H9 (cell line): ENCODE measurements at regions not wholly inside any gene's neighbourhood (a gene's known extent, or its start where the extent isn't known, plus 50 kb on each side); places are given as distances from the start of the nearest gene placed in this dataset.

Experiments
- DNase-seq: peaks from one replicate; pipeline ENCODE4 v3.0.0-alpha.2; 2017
- H2AFZ ChIP-seq: one replicate; pipeline ENCODE4 v1.6.1; 2013; ENCODE audit warnings: mild to moderate bottlenecking, low read length, control low read depth, moderate library complexity
- H2AK5ac ChIP-seq: 2 replicates; pipeline ENCODE4 v1.6.1; 2013; ENCODE audit warnings: low read length, control low read depth, mixed read lengths; ENCODE audit not compliant: insufficient read length
- H2BK120ac ChIP-seq: one replicate; pipeline ENCODE4 v1.6.1; 2013; ENCODE audit warnings: low read depth, mild to moderate bottlenecking, low read length, control low read depth, inconsistent platforms; ENCODE audit not compliant: poor library complexity, severe bottlenecking
- H2BK12ac ChIP-seq: 2 replicates; pipeline ENCODE4 v1.6.1; 2013; ENCODE audit warnings: low read length, control low read depth, mixed read lengths, low read depth; ENCODE audit not compliant: insufficient read length
- H2BK15ac ChIP-seq: 2 replicates; pipeline ENCODE4 v1.6.1; 2013; ENCODE audit warnings: low read depth, low read length, control low read depth
- H2BK20ac ChIP-seq: one replicate; pipeline ENCODE4 v1.6.1; 2013; ENCODE audit warnings: low read depth, mild to moderate bottlenecking, low read length, control low read depth, inconsistent platforms; ENCODE audit not compliant: poor library complexity, severe bottlenecking
- H2BK5ac ChIP-seq: 2 replicates; pipeline ENCODE4 v1.6.1; 2013; ENCODE audit warnings: low read length, control low read depth, mixed read lengths; ENCODE audit not compliant: insufficient read length
- H3K14ac ChIP-seq: 2 replicates; pipeline ENCODE4 v1.6.1; 2013; ENCODE audit warnings: low read length, control low read depth; ENCODE audit not compliant: insufficient read depth
- H3K18ac ChIP-seq: 2 replicates; pipeline ENCODE4 v1.6.1; 2013; ENCODE audit warnings: low read depth, mild to moderate bottlenecking, mixed read lengths, low read length, control low read depth; ENCODE audit not compliant: insufficient read length
- H3K23ac ChIP-seq: 2 replicates; pipeline ENCODE4 v1.6.1; 2013; ENCODE audit warnings: low read length, control low read depth, mixed read lengths, low read depth; ENCODE audit not compliant: insufficient read length
- H3K23me2 ChIP-seq: 2 replicates; pipeline ENCODE4 v1.6.1; 2013; ENCODE audit warnings: low read depth, mild to moderate bottlenecking, mixed read lengths, low read length, control low read depth; ENCODE audit not compliant: insufficient read length, poor library complexity, severe bottlenecking
- H3K27ac ChIP-seq: 2 replicates; pipeline ENCODE4 v1.5.1; 2013; ENCODE audit warnings: low read length, control low read depth, mixed read lengths, low read depth; ENCODE audit not compliant: insufficient read length
- H3K27me3 ChIP-seq: 2 replicates; pipeline ENCODE4 v1.6.1; 2013; ENCODE audit warnings: low read length, control low read depth, inconsistent platforms; ENCODE audit not compliant: insufficient read depth
- H3K4ac ChIP-seq: 2 replicates; pipeline ENCODE4 v1.6.1; 2013; ENCODE audit warnings: low read depth, mild to moderate bottlenecking, control low read depth, inconsistent platforms, low read length, moderate library complexity
- H3K4me1 ChIP-seq: 2 replicates; pipeline ENCODE4 v1.6.1; 2013; ENCODE audit warnings: low read length, control low read depth, inconsistent platforms; ENCODE audit not compliant: insufficient read depth
- H3K4me2 ChIP-seq: 2 replicates; pipeline ENCODE4 v1.6.1; 2013; ENCODE audit warnings: low read length, control low read depth, mixed read lengths; ENCODE audit not compliant: insufficient read length, insufficient read depth
- H3K56ac ChIP-seq: 2 replicates; pipeline ENCODE4 v1.6.1; 2013; ENCODE audit warnings: low read depth, mild to moderate bottlenecking, mixed read lengths, low read length, control low read depth; ENCODE audit not compliant: insufficient read length
- H3K79me1 ChIP-seq: 2 replicates; pipeline ENCODE4 v1.6.1; 2013; ENCODE audit warnings: low read depth, mild to moderate bottlenecking, moderate library complexity, low read length, control low read depth, inconsistent platforms; ENCODE audit not compliant: insufficient read depth, poor library complexity, severe bottlenecking
- H3K79me2 ChIP-seq: 2 replicates; pipeline ENCODE4 v1.6.1; 2013; ENCODE audit warnings: low read length, control low read depth, inconsistent platforms; ENCODE audit not compliant: insufficient read depth
- H3K9ac ChIP-seq: 2 replicates; pipeline ENCODE4 v1.6.1; 2013; ENCODE audit warnings: low read length, control low read depth, mixed read lengths; ENCODE audit not compliant: insufficient read length; ENCODE audit errors: extremely low read depth
- H3K9me3 ChIP-seq: one replicate; pipeline ENCODE4 v1.6.1; 2013; ENCODE audit warnings: low read depth, low read length, inconsistent platforms; ENCODE audit not compliant: control insufficient read depth
- H3T11ph ChIP-seq: one replicate; pipeline ENCODE4 v1.6.1; 2013; ENCODE audit warnings: mild to moderate bottlenecking, low read length, control low read depth, inconsistent platforms
- H4K20me1 ChIP-seq: one replicate; pipeline ENCODE4 v1.6.1; 2013; ENCODE audit not compliant: control insufficient read depth, insufficient read length, insufficient read depth
- H4K5ac ChIP-seq: 2 replicates; pipeline ENCODE4 v1.6.1; 2013; ENCODE audit warnings: low read depth, mild to moderate bottlenecking, mixed read lengths, low read length, control low read depth; ENCODE audit not compliant: insufficient read length
- H4K8ac ChIP-seq: replicated peaks from 2 replicates; pipeline ENCODE4 v1.6.1; 2013; ENCODE audit warnings: low read length, control low read depth, mixed read lengths, low read depth; ENCODE audit not compliant: insufficient read length
- H4K91ac ChIP-seq: 2 replicates; pipeline ENCODE4 v1.6.1; 2013; ENCODE audit warnings: low read depth, mild to moderate bottlenecking, moderate library complexity, mixed read lengths, low read length, control low read depth; ENCODE audit not compliant: insufficient read length
- H3K27ac Mint-ChIP-seq, 3 experiments: 2 replicates in 2 of 3; 3 replicates in 1 of 3; pipeline ENCODE4 v1.8.0; 2020 to 2021; ENCODE audit warnings: mixed read lengths in 3 of 3, mild to moderate bottlenecking in 1 of 3, moderate library complexity in 1 of 3
- H3K27me3 Mint-ChIP-seq: 2 replicates; pipeline ENCODE4 v1.8.0; 2021; ENCODE audit warnings: low read depth, mild to moderate bottlenecking, moderate library complexity, mixed read lengths
- H3K36me3 Mint-ChIP-seq, 3 experiments: 2 replicates in 2 of 3; 3 replicates in 1 of 3; pipeline ENCODE4 v1.8.0; 2020 to 2021; ENCODE audit warnings: low read depth in 3 of 3, mixed read lengths in 3 of 3; ENCODE audit not compliant: insufficient read depth in 1 of 3
- H3K4me1 Mint-ChIP-seq, 2 experiments: 2 replicates each; pipeline ENCODE4 v1.8.0; 2020; ENCODE audit warnings: mixed read lengths in 2 of 2
- H3K4me3 Mint-ChIP-seq, 2 experiments: 2 replicates in 1 of 2; 3 replicates in 1 of 2; pipeline ENCODE4 v1.8.0; 2020 to 2021; ENCODE audit warnings: mild to moderate bottlenecking in 2 of 2, mixed read lengths in 2 of 2, moderate library complexity in 1 of 2
- H3K9me3 Mint-ChIP-seq, 2 experiments: 2 replicates in 1 of 2; 3 replicates in 1 of 2; pipeline ENCODE4 v1.8.0; 2020; ENCODE audit warnings: mild to moderate bottlenecking in 2 of 2, mixed read lengths in 2 of 2, moderate library complexity in 1 of 2
- CTCF ChIP-seq: fragments of 200-600 bp; sonication (generic); conservative IDR thresholded peaks from 3 replicates; pipeline ENCODE4 v1.8.0; 2021; ENCODE audit warnings: antibody characterized with exemption, mild to moderate bottlenecking
- WGBS: extraction: QIAGEN DNeasy Blood & Tissue Kit; methylation state at CpG from one replicate; pipeline ENCODE4 v1.1.7; 2013; ENCODE audit warnings: missing lambda C conversion rate, low lambda C conversion rate, mixed read lengths; ENCODE audit not compliant: insufficient read length; ENCODE audit errors: extremely low coverage; 5-methylcytosine and 5-hydroxymethylcytosine counted together

- Histone ChIP-seq H3K14ac (no peak overlapping the region), H3K4ac (no peak overlapping the region), H3T11ph (no peak overlapping the region), H4K20me1 (no peaks in the 10 kb centered on the region), H3K9me3 (no peaks in the 10 kb centered on the region), H2BK20ac (no peak overlapping the region), H2BK12ac (no peak overlapping the region), H4K5ac (no peak overlapping the region), H3K9ac (no peak overlapping the region), H3K23me2 (no peaks in the 10 kb centered on the region), H3K79me1 (no peaks in the 10 kb centered on the region), H3K18ac (no peak overlapping the region), H3K27ac (no peak overlapping the region), H3K79me2 (no peaks in the 10 kb centered on the region), H2AFZ (no peak overlapping the region), H3K56ac (no peak overlapping the region), H2BK15ac (no peak overlapping the region), H3K4me1 (no peaks in the 10 kb centered on the region), H2AK5ac (no peak overlapping the region), H3K23ac (no peak overlapping the region), H3K27me3 (no peaks in the 10 kb centered on the region), H2BK120ac (no peak overlapping the region), H2BK5ac (no peak overlapping the region), H3K4me2 (no peak overlapping the region), H4K8ac (no peak overlapping the region), H4K91ac (no peak overlapping the region)
- Mint-ChIP-seq H3K4me3 (no peak overlapping the region), H3K27me3 (no peaks in the 10 kb centered on the region; the same call in 1 of the 2 replicates), H3K36me3 (peaks cover 0 to 3% (median 0%) of the 10 kb centered on the region in 3 experiments; a peak in 3 of 7 replicates), H3K27ac (no peak overlapping the region), H3K4me1 (no peaks in the 10 kb centered on the region), H3K9me3 (peaks cover 0 to 3% of the 10 kb centered on the region in 2 experiments; a peak in 1 of 5 replicates)
- no peak for TF ChIP-seq CTCF
- no peak for DNase-seq
- no CpG with 5 or more reads among the region's 3 CpGs for WGBS
Observed at GRCh38 chr18:5049124-5049523, 147.9 kb downstream of the AKAIN1 start.
